Sigmoid colon (tissue), 4 donors: ENCODE measurements at regions not wholly inside any gene's neighbourhood (a gene's known extent, or its start where the extent isn't known, plus 50 kb on each side); places are given as distances from the start of the nearest gene placed in this dataset.

ENCODE experiments used
- CTCF ChIP-seq, 4 experiments: fragments of 450-650 bp in 3 of 4; fragments of 200-600 bp in 1 of 4; IDR thresholded peaks; one replicate each; pipeline ENCODE4 v1.5.1; 2016 to 2019; ENCODE audit warnings: antibody characterized with exemption in 4 of 4, mild to moderate bottlenecking in 3 of 4, moderate library complexity in 2 of 4
- POLR2A ChIP-seq, 2 donors: fragments of 450-650 bp; IDR thresholded peaks; one replicate each; pipeline ENCODE4 v1.6.1; 2016; ENCODE audit warnings: antibody characterized with exemption in 2 of 2, mild to moderate bottlenecking in 2 of 2, moderate library complexity in 2 of 2
- POLR2AphosphoS5 ChIP-seq, 4 donors: sonication (generic); formaldehyde crosslinking; IDR thresholded peaks; one replicate each; pipeline ENCODE4 v1.6.1; 2017; ENCODE audit warnings: antibody characterized with exemption in 4 of 4

- TF ChIP-seq CTCF (IDR thresholded peaks at IDR 0.05) = no peak
- no peak for TF ChIP-seq POLR2A (IDR thresholded peaks at IDR 0.05)
- no peak for TF ChIP-seq POLR2AphosphoS5 (IDR thresholded peaks at IDR 0.05)
Observed at GRCh38 chr9:95606489-95607350, 89.9 kb upstream of the PTCH1 start.
